Activated naive CD4-positive, alpha-beta T cell treated with anti-CD3 and anti-CD28 coated beads, Interleukin-2, amount 10 ng/mL, durations not matched to agents 7 days and 5 days (primary cell): ENCODE measurements at regions not wholly inside any gene's neighbourhood (a gene's known extent, or its start where the extent isn't known, plus 50 kb on each side); places are given as distances from the start of the nearest gene placed in this dataset.
A peak's percentile ranks its signal among the peaks of the same experiment; 100 is the strongest.
"Not testable (repeated sequence)": the region's sequence is repeated elsewhere in the genome, so short reads cannot be mapped to it uniquely, and the experiment has no call there.

Source experiments
- CTCF ChIA-PET: fragments of 350-600 bp; sonication (Branson Sonifier 250); formaldehyde crosslinking; loops from one replicate; lab custom pipeline; 2021; ENCODE audit warnings: antibody characterized with exemption; lab: Charles Lee
- DNase-seq: peaks from one replicate; pipeline ENCODE4 v3.0.0-alpha.2; 2020
- H3K27ac Mint-ChIP-seq: one replicate; pipeline ENCODE4 v1.8.0; 2021; ENCODE audit warnings: mild to moderate bottlenecking, moderate library complexity, mixed read lengths
- H3K27me3 Mint-ChIP-seq: one replicate; pipeline ENCODE4 v1.8.0; 2021; ENCODE audit warnings: mild to moderate bottlenecking, mixed read lengths
- H3K36me3 Mint-ChIP-seq: one replicate; pipeline ENCODE4 v1.8.0; 2021; ENCODE audit warnings: mixed read lengths
- H3K4me1 Mint-ChIP-seq: one replicate; pipeline ENCODE4 v1.8.0; 2021; ENCODE audit warnings: mixed read lengths
- H3K4me3 Mint-ChIP-seq: one replicate; pipeline ENCODE4 v1.8.0; 2021; ENCODE audit warnings: mild to moderate bottlenecking, moderate library complexity, mixed read lengths
- H3K9me3 Mint-ChIP-seq: one replicate; pipeline ENCODE4 v1.8.0; 2021; ENCODE audit warnings: mixed read lengths

- peaks cover 17% of the 10 kb centered on the region for H3K27me3 Mint-ChIP-seq
- H3K4me1 Mint-ChIP-seq: no peaks in the 10 kb centered on the region
- no peaks in the 10 kb centered on the region for H3K36me3 Mint-ChIP-seq
- no peaks in the 10 kb centered on the region for H3K9me3 Mint-ChIP-seq
- DNase-seq: no peak
- H3K27ac Mint-ChIP-seq: no peak overlapping the region
- CTCF ChIA-PET: no interaction called here
- H3K4me3 Mint-ChIP-seq: no peak overlapping the region
These were observed 91.0 kb upstream of the SLC6A11 start for GRCh38 chr3:10725067-10725466.

DNA sequence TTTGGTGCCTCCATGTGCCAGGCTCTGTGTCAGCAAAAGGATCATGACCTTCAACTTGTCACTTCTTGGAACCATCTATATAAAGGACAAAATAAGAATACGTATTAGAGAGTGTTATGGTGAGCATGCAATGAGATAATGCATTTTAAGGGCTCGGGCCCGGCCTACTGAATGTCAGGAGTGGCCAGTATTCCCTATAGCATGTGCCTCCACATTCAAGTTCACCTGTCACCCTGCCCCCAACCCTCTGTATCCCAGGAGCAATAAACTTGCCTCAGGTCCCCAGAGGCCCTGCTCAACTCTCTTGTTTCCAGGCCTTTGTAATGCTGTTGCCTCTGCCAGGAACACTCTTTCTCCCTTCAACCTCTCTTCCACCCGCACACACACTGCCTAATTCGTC, 90.2 kb upstream of the SLC6A11 start:
- Mint-ChIP-seq H3K27ac (no peak overlapping the region), H3K36me3 (no peaks in the 10 kb centered on the region), H3K27me3 (peaks cover 19% of the 10 kb centered on the region), H3K4me1 (no peaks in the 10 kb centered on the region), H3K9me3 (no peaks in the 10 kb centered on the region), H3K4me3 (no peak overlapping the region)
- CTCF ChIA-PET: no interaction called here
- no peak for DNase-seq

DNA sequence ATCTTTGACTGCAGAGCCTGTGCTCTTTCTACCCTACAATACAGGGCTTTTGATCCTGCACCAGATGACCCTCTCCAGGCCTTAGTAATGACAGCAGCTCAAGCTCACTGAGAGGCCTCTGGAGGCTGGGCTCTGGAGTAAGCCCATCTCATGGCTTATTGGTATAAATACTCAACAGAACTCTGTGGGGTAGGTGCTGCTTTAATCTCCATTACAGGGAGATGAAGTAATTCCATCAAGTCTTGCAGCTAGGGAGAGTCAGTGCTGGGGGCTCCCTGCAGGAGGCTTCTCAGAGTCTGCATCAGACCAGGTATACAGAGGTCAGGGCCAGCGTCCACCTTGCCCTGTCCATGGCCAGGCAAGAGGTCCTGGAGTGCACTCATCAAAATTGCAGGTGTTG, 89.2 kb upstream of the SLC6A11 start:
- no peak for DNase-seq
- CTCF ChIA-PET: no interaction called here
- H3K4me1 Mint-ChIP-seq: no peaks in the 10 kb centered on the region
- H3K9me3 Mint-ChIP-seq: no peaks in the 10 kb centered on the region
- H3K4me3 Mint-ChIP-seq: no peak overlapping the region
- peaks cover 16% of the 10 kb centered on the region for H3K27me3 Mint-ChIP-seq
- H3K36me3 Mint-ChIP-seq: no peaks in the 10 kb centered on the region
- no peak overlapping the region for H3K27ac Mint-ChIP-seq

GRCh38 chr3:10729439-10729838, 86.6 kb upstream of the SLC6A11 start:
- Mint-ChIP-seq H3K27ac (no peak overlapping the region), H3K27me3 (peaks cover 16% of the 10 kb centered on the region)
- CTCF ChIA-PET: no interaction called here

DNA sequence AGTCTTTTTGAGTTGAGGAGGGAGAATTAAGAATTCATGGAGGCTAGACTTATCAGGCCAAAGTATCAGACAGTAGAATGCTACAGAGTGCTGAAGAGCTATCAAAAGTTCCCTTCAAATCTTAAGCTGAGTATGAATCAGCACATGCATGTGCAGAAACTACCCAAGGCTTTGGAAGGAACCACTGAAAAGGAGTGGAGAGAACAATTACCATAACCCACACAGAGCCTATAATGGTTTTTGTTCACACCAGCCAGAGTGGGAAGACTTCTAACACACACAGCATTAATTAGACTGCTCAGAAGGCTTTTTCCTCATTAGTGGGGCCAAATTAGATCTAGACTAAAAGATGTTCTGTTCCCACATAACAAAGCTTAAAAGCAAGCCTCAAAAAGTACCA, 83.7 kb upstream of the SLC6A11 start:
- H3K9me3 Mint-ChIP-seq: peaks cover 20% of the 10 kb centered on the region
- no peak overlapping the region for H3K27ac Mint-ChIP-seq
- peaks cover 14% of the 10 kb centered on the region for H3K27me3 Mint-ChIP-seq
- H3K4me1 Mint-ChIP-seq: no peaks in the 10 kb centered on the region
- DNase-seq: no peak
- H3K4me3 Mint-ChIP-seq: no peak overlapping the region
- CTCF ChIA-PET: interaction anchor here (1.4 kb wide), 1 partner anchor 26 kb away, joined by 4 read pairs; no protein-coding TSS in a partner anchor
- H3K36me3 Mint-ChIP-seq: peaks cover 2% of the 10 kb centered on the region

More at GRCh38 chr3:10729439-10729838, 86.6 kb upstream of the SLC6A11 start:
- Mint-ChIP-seq H3K4me1 (no peaks in the 10 kb centered on the region), H3K4me3 (no peak overlapping the region), H3K9me3 (peaks cover 20% of the 10 kb centered on the region), H3K36me3 (peaks cover 2% of the 10 kb centered on the region)
- DNase-seq: no peak

DNA sequence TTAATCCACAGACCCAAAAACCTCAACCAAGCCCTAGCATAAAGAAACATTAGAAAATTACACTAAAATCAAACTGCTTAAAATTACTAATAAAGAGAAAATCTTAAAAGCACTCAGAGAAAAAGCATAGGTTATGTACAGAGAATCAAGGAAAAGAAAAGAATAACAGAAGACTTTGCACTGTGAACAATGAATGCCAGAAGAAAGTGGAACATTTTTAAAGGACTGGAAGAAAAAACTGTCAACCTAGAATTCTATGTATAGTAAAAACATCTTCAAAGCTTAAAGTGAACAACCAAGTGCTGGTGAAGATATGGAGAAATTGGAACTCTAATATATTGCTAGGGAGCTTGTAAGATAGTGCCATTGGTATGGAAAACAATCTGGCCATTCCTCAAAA, 82.7 kb upstream of the SLC6A11 start:
- peaks cover 24% of the 10 kb centered on the region for H3K27me3 Mint-ChIP-seq
- no peak for DNase-seq
- no peak overlapping the region for H3K4me3 Mint-ChIP-seq
- CTCF ChIA-PET: no interaction called here
- peaks cover 2% of the 10 kb centered on the region for H3K36me3 Mint-ChIP-seq
- H3K27ac Mint-ChIP-seq: no peak overlapping the region
- peaks cover 20% of the 10 kb centered on the region for H3K9me3 Mint-ChIP-seq
- H3K4me1 Mint-ChIP-seq: no peaks in the 10 kb centered on the region

GRCh38 chr3:10736444-10736843, 79.6 kb upstream of the SLC6A11 start:
- H3K27ac Mint-ChIP-seq: not testable (repeated sequence)
- CTCF ChIA-PET: interaction anchor here (4.2 kb wide), 1 partner anchor 318 kb away, joined by 27 read pairs; no protein-coding TSS in a partner anchor

DNA sequence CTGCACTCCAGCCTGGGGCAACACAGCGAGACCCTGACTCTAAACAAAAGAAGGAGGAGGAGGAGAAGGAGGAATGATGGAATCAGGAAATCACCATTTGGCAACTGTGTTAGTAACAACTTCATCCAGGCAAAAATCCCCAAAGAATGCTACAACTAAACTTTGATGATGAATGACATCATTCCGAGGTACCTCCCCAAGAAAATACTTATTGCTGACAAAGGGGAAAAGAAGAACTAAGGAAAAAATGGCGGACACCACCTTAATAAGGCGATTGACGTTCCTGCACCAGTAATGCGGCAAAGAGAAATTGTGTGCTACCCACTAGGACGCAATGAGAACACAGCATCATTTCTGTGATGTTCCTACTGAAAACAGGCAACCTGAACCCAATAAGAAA, 78.2 kb upstream of the SLC6A11 start:
- peaks cover 30% of the 10 kb centered on the region for H3K27me3 Mint-ChIP-seq

More at GRCh38 chr3:10736444-10736843, 79.6 kb upstream of the SLC6A11 start:
- H3K36me3 Mint-ChIP-seq, H3K4me1 Mint-ChIP-seq, H3K4me3 Mint-ChIP-seq, DNase-seq: not testable (repeated sequence)
- peaks cover 20% of the 10 kb centered on the region for H3K9me3 Mint-ChIP-seq
- H3K27me3 Mint-ChIP-seq: peaks cover 30% of the 10 kb centered on the region

DNA sequence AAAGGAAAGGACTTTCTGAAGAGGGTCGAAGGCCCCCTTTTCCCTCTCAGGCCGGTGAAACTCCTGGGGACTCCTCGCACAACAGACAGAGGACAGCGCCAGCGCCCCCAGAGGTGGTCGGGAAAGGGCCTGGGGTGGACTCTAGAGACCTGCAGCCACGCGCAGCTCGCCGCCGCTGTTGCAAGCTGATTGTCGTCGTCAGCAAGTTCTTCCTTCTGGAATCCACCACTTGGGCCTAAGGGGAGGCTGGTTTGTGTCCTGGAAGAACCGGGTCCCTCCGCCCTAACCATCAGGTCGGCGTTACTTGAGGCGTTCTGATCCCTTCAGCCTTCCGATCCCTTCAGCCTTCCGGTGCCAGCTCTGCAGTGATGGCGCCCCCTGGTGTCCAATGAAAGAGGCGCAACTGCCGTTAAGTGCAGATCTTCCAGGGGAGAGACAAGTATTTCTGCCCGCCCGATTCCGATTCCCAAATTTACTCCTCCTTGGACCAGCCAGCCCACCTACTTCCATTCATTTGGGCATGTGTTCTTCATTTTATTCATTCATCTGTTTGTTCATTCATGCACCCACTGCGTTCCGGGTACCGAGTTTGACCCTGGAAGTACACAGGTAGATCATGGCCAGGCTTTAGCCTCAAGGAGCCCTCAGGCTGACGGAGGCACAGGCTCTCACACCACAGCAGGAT, 77.2 kb upstream of the SLC6A11 start:
- peaks cover 2% of the 10 kb centered on the region for H3K36me3 Mint-ChIP-seq
- H3K4me3 Mint-ChIP-seq: no peak overlapping the region
- CTCF ChIA-PET: interaction anchor here (0.9 to 4.2 kb wide), 23 partner anchors 9 to 414 kb away, joined by 3 to 27 read pairs (median 4); no protein-coding TSS in a partner anchor
- peaks cover 30% of the 10 kb centered on the region for H3K27me3 Mint-ChIP-seq
- DNase-seq: peak; percentile 78
- peaks cover 5% of the 10 kb centered on the region for H3K9me3 Mint-ChIP-seq
- H3K27ac Mint-ChIP-seq: no peak overlapping the region
- H3K4me1 Mint-ChIP-seq: no peaks in the 10 kb centered on the region

More for the DNA sequence above, 78.2 kb upstream of the SLC6A11 start:
- no peak for DNase-seq
- H3K27ac Mint-ChIP-seq: no peak overlapping the region
- CTCF ChIA-PET: interaction anchor here (0.9 to 4.2 kb wide), 12 partner anchors 10 to 398 kb away, joined by 3 to 27 read pairs (median 4); no protein-coding TSS in a partner anchor
- H3K4me1 Mint-ChIP-seq: no peaks in the 10 kb centered on the region
- no peak overlapping the region for H3K4me3 Mint-ChIP-seq
- H3K9me3 Mint-ChIP-seq: peaks cover 13% of the 10 kb centered on the region
- H3K36me3 Mint-ChIP-seq: peaks cover 2% of the 10 kb centered on the region

DNA sequence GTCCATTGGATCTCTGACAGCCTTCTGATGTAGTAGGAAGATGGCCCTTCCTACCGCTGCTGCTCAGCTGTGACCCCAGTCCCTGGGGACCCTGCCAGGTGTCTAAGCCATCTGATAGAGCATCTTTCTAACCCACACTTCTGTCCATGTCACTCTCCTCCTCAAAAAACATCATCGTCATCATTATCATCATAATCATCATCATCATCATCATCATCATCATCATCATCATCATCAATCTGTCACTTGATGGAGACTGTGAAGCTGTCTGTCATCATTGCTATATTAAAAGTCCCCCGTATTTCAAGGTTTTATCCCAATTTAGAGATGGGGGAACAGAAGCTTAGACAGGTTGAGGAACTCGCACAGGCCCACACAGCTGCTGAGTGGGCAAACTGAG, 75.1 kb upstream of the SLC6A11 start:
- Mint-ChIP-seq H3K9me3 (no peaks in the 10 kb centered on the region), H3K4me1 (no peaks in the 10 kb centered on the region), H3K36me3 (no peaks in the 10 kb centered on the region), H3K27ac (no peak overlapping the region), H3K27me3 (peaks cover 30% of the 10 kb centered on the region), H3K4me3 (no peak overlapping the region)
- CTCF ChIA-PET: interaction anchor here (1.2 to 2.6 kb wide), 4 partner anchors 21 to 416 kb away, joined by 4 to 8 read pairs (median 6); no protein-coding TSS in a partner anchor
- DNase-seq: no peak

- DNase-seq: no peak
- no peaks in the 10 kb centered on the region for H3K36me3 Mint-ChIP-seq
- CTCF ChIA-PET: interaction anchor here (1.2 kb wide), 1 partner anchor 324 kb away, joined by 8 read pairs; no protein-coding TSS in a partner anchor
- H3K27me3 Mint-ChIP-seq: peaks cover 30% of the 10 kb centered on the region
- no peaks in the 10 kb centered on the region for H3K9me3 Mint-ChIP-seq
- no peak overlapping the region for H3K27ac Mint-ChIP-seq
- H3K4me3 Mint-ChIP-seq: no peak overlapping the region
- H3K4me1 Mint-ChIP-seq: no peaks in the 10 kb centered on the region
These were observed 73.9 kb upstream of the SLC6A11 start for GRCh38 chr3:10741891-10742671.

GRCh38 chr3:10743366-10744097, 72.5 kb upstream of the SLC6A11 start:
- no peaks in the 10 kb centered on the region for H3K4me1 Mint-ChIP-seq
- H3K27me3 Mint-ChIP-seq: peaks cover 15% of the 10 kb centered on the region
- no peak overlapping the region for H3K4me3 Mint-ChIP-seq
- CTCF ChIA-PET: no interaction called here
- H3K27ac Mint-ChIP-seq: no peak overlapping the region
- no peak for DNase-seq
- no peaks in the 10 kb centered on the region for H3K9me3 Mint-ChIP-seq
- no peaks in the 10 kb centered on the region for H3K36me3 Mint-ChIP-seq

GRCh38 chr3:10744098-10744465, 71.9 kb upstream of the SLC6A11 start:
- CTCF ChIA-PET: no interaction called here
- no peaks in the 10 kb centered on the region for H3K36me3 Mint-ChIP-seq
- no peaks in the 10 kb centered on the region for H3K9me3 Mint-ChIP-seq
- peak; percentile 48 for DNase-seq
- no peak overlapping the region for H3K4me3 Mint-ChIP-seq
- no peaks in the 10 kb centered on the region for H3K4me1 Mint-ChIP-seq
- peaks cover 10% of the 10 kb centered on the region for H3K27me3 Mint-ChIP-seq
- H3K27ac Mint-ChIP-seq: no peak overlapping the region

DNA sequence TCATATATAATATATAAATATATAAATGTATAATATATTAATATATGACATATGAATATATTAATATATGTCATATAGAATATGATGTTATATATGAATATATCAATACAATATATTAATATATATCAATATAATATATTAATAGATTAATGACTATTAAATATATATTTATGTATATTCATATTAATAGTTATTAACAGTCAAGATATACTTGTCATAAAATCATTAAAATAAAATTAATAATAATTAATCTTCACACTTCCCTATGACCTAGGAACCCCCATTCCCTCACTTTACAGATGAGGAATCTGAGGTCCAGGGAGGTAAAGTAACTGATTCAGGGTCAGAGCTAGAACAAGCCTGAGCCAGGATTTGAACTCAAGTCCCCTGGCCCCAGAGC, 70.6 kb upstream of the SLC6A11 start:
- DNase-seq: no peak
- H3K4me3 Mint-ChIP-seq: no peak overlapping the region
- H3K36me3 Mint-ChIP-seq: no peaks in the 10 kb centered on the region
- no peaks in the 10 kb centered on the region for H3K9me3 Mint-ChIP-seq
- peaks cover 5% of the 10 kb centered on the region for H3K27me3 Mint-ChIP-seq
- no peak overlapping the region for H3K27ac Mint-ChIP-seq
- CTCF ChIA-PET: no interaction called here
- H3K4me1 Mint-ChIP-seq: no peaks in the 10 kb centered on the region
